CD4-positive, alpha-beta T cell treated with Interferon alpha-2 for 1 hour (primary cell): ENCODE measurements at regions not wholly inside any gene's neighbourhood (a gene's known extent, or its start where the extent isn't known, plus 50 kb on each side); places are given as distances from the start of the nearest gene placed in this dataset.
A peak's percentile ranks its signal among the peaks of the same experiment; 100 is the strongest.
"Not testable (repeated sequence)": the region's sequence is repeated elsewhere in the genome, so short reads cannot be mapped to it uniquely, and the experiment has no call there.

Experiments used
- DNase-seq, 2 donors: peaks; one replicate each; pipeline ENCODE4 v3.0.0-alpha.2; 2020 to 2022

DNA sequence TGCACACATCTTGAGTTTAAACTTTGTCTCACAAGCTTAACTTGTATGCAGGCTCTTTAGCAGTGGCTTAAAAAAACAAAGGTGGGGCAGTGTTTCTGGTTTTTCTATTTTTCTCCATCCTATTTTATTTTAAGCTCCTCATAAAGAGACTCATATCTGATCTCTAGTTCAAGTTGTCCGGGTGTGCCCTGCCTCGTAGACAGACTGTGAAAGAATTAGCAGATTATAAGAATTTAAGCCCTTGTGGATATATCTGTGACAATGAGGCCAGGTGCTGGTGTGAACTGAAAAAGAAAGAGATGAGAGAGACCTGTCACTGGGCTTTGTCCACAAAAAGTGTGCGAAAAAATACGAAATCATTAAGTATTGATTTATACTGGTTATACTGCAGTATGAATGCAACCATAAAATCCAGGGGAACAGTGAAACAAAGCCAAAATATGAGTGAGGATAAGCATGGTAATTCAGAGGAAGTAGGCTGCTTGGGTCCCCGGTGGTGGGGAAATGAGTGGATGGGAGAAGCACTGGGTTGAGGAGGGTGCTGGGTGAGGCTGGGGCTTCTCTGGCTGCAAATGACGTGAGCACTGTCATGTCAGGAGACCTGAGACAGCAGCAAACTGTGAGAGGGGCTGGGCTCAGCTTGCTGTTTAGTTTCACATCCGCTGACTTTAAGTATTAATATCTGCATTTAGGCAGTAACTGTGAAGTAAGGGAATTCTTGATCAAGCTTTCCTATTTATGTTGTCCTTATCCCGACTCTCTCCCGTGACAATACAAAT is 179.7 kb upstream of the ANKRD55 start:
- peak; percentile 28 to 79 for DNase-seq

DNA sequence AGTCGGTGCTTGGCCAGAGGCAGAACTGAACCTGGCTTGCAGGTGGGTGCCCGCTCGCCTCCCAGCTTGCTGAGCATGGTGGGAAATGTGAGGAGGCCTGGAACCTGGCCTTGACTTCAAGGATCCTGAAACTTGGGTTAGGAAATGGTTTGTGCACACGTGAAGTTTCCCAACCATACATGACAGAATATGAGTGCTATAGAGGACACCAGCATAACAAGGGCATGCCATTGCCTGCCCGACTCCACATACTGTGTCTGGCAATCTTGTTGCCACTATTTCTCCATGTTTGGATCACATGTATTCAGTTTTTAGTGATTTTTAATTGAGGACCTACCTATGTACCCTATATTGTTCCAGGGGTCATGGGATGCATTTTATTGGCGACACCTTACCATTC is 177.6 kb upstream of the ANKRD55 start:
- DNase-seq: no peak

DNA sequence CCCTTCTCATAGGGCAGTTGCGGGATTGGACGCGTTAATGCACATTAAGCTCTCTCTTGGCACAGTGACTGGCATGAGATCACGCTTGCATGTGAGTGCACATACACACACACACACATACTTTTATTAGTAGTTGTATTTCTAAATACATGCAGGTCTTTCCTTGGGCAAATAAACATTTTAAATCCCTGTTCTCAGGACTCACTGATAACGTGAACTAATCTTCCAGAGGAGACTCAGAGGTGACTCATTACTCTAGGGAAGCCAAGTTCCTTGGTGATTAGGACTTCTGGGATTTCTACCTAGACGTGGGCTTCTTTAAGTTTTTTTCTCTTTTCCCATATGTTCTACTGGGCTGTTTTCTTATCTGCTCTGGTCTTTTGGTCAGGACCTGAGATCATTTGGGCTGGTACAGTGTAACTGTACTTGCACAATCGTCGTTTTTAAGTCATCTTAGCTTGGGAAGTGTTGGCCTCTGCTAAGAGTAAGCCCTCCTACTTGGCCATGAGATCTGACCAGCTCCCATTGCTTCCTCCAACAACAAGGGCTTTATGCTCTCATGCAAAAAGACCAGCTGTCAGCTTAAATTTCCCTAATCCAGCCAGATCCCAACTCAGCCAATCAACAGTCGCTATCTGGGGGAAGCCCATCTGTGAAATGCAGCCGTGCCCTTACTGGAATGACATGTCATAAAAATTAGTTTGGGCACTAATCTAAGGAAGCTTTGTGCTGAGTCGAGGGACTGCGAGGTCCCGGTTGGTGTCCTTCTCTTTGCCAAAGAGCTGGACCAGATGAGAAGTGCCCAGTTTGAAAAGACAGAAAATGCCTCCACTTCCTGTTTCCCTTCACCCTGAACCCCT is 176.4 kb upstream of the ANKRD55 start:
- DNase-seq: no peak

DNA sequence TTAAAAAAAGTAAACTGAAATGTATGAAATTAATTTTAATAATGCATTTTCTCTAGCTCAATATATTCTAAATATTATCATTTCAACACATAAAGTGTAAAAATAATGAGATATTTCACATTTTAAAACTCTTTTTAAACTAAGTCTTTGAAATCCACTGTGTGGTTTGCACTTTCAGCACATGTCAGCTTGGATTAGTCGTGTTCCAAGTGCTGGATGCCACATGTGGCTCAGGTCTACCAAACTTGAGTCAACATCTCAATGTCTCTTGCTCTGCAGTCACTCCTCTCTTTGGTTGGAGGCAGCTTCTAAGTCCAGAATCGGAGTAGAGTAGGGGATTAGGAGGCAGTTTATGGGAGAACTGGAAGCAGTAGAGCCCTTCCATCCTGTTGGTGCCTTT is 173.7 kb upstream of the ANKRD55 start:
- DNase-seq: no peak

DNA sequence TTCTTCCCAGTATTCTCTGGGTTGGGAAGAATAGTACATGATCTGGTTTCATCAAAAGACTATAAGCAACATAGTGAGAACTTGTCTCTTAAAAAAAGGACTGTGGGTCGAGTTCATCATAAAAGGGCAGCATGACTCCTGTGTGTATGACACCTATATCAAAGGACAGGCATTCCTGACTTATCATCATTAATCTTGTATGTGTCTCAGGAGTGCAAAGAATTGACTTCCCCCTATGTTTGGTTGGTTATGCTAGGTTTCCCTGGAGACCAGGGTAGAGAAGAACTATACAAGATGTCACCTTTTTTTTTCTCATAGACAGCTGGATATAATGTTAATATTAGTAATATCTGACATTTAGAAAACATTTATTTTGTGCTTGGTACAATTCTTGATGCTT is 173.1 kb upstream of the ANKRD55 start:
- DNase-seq: no peak

DNA sequence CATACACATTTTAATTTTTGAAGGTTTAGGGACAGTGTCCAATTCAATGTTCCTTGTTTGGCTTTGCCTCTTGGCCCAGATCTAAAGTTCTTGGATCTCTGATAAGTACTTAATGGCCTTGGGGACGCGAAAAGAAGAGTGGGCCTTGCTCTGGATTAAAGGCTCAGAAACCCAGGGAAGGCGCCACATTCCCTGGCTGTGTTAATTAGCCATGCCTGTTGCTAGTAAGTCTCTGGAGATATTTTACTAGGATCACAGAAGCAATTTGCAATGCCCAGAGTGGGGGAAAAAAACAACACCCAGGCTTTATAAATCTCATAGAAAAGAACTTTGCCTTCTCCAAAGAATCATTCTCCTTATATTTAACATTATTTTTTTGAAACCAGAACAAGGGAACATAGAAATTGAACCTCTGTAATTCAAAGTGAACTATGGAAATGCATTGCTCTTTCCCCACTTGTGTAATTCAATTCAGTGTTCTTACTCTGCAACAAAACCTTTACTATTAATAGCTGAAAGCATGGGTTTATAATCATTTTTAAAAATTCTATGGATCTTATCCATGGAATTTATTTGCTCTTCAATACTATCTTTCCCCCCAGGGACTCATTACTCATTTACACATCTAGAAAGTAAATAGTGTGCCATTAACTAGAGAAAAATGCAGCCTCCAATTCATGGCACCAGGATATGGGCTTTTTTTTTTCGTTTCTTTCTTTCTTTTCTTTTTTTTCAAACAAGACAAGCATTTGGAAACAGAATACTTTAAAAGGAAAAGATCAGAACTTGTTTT is 172.2 kb upstream of the ANKRD55 start:
- DNase-seq: no peak

DNA sequence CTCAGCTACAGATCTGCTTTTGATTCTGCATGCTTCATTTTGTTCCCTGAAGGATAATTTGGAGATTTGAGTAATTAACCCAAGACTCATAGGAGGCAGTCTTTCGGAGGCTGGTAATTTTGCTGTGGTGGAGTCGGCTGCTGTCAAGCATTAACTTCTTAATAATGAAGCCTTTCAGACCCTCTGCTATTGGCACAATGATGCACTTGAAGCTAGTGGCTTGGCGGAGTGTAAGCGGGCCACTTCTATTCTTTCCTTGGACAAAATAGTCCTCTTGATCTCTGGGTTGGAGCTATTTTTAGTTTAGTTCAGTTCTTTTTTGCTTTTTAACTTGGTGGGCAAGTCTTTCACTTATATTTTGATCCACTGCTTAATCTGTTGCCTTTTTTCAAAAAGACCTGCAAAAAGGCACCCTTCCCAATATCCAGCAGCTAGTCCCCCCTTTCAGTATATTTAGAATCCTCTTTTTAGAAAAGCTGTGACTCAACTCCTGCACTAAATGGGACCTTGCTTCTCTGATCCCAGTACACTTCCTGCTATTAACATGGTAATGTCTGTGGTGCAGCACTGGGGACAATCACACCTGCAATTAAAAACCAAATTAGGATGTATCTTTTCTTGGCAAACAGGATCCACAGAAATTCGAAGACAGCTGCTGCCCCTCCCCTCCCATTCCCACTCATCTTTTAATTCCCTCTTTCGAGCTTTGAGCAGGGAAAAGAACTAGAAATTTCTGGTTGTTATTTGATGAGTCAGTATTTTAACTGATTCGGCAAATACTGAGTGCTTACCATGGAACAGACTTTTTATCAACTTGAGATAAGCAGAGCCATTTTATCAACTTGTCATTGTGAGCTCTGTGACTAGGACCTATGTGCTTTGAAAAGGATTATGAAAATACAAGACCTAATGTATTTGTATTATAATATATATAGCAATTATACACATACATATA is 169.4 kb upstream of the ANKRD55 start:
- DNase-seq: no peak

DNA sequence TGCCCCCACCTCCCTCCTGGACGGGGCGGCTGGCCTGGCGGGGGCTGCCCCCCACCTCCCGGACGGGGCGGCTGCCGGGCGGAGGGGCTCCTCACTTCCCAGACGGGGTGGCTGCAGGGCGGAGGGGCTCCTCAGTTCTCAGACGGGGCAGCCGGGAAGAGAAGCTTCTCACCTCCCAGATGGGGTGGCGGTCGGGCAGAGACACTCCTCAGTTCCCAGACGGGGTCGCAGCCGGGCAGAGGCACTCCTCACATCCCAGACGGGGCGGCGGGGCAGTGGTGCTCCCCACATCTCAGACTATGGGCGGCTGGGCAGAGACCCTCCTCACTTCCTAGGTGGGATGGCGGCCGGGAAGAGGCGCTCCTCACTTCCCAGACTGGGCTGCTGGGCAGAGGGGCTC is 164.7 kb upstream of the ANKRD55 start:
- not testable (repeated sequence) for DNase-seq

DNA sequence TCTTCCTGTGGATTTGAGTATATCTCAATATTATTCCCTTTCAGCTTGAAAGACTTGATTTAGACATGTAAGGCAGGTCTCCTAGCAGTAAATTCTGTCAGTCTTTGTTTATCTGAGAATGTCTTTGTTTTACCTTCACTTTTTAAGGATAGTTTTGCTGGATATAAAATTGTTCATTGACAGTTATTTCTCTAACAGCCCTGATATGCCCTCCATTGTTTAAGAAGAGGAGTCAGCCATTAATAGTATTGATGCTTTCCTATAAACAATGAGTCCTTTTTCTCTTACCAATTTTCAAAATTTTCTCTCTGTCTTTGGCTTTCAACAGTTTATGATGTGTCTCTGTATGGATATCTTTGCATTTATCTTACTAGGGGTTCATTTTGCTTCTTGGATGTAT is 163.5 kb upstream of the ANKRD55 start:
- DNase-seq: no peak

DNA sequence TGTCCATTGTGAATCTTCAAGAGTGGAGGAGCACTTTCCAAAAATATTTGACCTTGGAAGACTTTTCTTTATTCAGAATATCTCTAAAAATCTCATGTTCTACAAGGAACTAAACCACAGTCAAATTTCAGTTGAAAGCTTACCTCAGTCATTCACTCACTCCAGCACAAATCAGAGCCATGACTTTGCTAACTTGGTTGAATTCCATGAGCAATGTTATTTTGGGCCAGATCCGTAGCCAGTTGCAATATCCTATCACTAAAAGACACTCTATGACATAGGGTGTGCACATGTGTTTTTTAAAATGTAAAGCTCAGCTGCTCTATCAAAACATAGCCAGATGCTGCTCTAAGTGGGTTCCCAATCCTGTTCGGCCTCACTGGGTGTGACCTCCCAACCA is 156.1 kb upstream of the ANKRD55 start:
- DNase-seq: no peak

DNA sequence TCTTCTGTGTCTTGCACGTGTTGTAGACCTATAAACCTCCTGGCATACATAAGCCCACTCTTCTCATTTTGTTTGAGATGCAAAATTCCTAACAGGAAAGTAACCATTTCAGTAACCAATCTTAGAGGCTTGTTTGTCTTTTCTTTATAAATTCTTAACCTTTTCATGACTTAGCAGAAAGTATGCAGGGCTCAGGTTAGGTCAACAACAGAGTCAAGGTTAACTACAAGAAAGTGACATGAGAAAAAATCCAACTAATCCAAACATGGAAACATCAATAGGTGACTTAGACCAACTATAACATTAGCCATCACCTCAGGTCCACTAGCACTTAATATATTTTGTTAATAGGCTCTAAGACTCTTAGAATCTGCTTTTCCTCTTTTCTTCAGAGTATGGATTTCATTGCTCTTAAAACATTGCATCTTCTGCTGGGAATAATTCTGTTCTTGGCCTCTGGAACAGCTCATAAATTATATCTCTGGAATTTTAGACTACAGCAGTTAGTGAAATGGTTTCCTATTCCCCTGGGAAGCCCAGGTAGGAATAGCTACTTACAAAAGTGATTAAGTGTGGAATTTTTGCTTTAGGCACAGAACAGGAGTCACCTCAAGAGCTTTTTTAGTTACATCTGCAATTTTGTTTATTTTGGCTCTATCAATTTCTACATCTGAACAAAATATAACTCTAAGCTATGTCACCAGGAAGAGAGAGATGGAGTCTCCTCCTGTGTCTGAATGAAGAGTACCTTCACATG is 155.3 kb upstream of the ANKRD55 start:
- DNase-seq: no peak

DNA sequence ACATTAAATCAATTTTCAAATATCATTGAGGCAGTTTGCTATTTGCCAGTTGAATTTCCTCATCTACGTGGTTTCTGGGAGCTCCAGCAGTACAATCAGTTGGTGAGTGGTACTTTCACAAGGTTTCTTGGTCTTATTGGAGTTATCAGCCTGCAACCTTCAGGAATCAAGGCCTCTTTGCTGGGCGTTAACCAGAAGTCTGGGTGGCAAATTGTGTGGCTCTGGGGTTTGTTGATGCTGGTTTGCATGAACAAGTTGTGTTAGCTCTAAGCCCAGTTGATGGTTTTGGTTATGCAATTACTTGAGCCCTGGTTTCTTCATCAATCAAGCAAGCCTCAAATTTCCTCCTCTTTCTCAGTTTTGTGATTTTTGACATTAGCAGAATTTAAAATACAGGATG is 152.9 kb upstream of the ANKRD55 start:
- DNase-seq: no peak

DNA sequence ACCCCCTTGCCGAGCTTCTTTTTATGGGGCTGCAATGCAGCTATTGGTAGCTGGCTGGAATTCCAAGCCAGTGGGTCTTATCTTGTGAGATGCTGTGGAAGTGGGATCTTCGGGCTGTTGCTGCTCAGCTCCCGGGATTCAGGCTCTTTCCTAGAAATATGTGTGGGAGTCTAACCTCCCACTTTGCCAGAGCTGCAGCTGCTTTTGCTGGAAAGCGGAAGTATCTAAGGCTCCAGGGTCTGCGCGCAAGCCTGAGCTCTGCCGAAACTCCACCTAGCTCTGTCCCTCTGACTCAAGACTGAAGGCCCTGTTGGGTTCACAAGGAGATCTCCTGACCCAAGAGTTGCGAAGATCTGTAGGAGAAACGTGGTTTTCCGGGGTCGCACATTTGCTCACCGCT is 151.1 kb upstream of the ANKRD55 start:
- DNase-seq: no peak

DNA sequence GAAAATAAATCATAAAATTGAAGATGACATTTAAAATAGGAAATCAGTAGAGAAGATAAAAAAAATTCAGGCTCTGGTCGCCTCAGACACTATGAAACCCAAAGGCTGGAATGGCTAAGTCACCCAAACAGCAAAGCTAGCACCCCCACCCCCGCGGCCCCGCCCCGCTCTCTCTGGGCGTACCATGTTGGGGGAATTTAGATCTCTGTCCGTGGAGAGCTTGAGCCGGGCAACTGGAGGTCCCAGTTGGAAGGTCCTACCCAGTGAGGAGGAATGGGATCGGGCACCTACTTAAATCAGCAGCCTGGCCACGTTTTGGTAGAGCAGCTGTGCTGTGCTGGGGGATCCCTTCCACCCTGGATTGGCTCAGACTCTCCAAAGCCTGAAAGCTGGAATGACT is 150.6 kb upstream of the ANKRD55 start:
- no peak for DNase-seq

DNA sequence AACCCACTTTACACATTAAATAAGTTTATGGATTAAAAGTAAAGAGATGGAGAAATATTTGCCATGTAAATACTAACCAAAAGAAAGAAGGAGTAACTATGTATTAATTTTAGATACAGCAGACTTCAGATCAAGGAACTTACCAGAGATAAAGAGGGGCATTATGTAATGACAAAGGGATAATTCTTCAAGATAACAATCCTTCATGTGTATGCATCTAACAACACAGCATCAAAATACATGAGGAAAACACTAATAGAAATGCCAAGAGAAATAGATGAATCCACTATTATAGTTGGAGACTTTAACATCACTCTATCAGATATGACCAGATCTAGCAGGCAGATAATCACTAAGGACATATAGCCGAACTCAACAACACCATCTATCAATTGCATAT is 149.8 kb upstream of the ANKRD55 start:
- no peak for DNase-seq

DNA sequence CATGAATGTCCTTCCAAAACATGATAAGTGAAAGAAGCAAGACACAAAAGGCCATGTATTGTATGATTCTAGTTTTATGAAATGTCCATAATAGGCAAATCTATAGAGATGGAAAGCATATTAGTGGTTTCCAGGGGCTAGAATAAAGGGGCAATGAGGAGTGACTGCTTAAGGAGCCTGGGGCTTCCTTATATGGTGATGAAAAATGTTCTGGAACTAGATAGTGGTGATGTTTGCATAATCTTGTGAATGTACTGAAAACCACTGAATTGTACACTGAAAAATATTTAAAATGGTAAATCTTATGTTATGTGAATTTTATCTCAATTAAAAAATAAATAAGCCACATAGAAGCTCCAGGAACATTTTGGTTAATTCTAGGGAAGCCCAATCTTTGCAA is 144.4 kb upstream of the ANKRD55 start:
- DNase-seq: no peak

DNA sequence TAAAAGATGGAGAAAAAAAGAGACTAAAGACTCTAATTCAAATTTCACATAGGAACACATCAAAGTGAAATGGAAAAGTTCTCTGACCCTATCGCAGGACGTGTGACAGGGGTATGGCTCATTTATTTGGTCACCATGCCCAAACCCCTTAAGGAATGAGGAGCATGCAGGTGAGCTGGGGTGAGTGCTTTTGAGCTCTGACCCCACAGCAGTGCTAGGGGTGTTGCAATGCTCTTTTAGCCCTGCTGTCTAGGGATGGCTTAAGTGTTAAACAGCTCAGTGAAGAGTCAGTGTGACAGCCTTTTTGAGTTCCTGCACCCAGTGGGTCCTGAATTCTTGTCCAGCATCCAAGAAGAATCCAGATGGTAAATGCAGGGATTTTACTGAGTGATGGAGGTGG is 143.0 kb upstream of the ANKRD55 start:
- DNase-seq: no peak

DNA sequence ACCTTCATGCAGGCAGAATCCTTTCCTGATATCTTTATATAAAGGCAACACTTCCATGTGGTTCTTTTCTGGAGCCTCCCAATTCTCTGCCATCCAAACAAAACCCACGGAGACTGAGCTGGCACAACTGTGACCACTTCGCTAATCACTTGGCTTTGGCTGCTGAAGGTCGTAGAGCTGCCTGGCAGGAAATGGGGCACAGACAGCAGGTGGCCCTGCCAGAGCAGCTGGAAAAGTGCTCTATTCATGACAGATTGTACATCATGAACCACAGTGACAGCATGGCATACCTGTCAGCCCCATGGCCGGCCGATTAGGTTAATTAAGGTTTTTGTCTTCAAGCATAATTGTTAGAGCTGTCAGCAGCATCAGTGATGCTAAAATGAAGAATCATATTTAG is 141.9 kb upstream of the ANKRD55 start:
- DNase-seq: no peak

DNA sequence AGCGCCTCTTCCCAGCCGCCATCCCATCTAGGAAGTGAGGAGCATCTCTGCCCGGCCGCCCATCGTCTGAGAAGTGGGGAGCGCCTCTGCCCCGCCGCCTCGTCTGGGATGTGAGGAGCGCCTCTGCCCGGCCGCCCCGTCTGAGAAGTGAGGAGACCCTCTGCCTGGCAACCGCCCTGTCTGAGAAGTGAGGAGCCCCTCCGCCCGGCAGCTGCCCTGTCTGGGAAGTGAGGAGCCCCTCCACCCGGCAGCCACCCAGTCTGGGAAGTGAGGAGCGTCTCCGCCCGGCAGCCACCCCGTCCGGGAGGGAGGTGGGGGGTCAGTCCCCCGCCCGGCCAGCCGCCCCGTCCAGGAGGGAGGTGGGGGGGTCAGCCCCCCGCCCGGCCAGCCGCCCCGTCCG is 139.4 kb upstream of the ANKRD55 start:
- DNase-seq: not testable (repeated sequence)

DNA sequence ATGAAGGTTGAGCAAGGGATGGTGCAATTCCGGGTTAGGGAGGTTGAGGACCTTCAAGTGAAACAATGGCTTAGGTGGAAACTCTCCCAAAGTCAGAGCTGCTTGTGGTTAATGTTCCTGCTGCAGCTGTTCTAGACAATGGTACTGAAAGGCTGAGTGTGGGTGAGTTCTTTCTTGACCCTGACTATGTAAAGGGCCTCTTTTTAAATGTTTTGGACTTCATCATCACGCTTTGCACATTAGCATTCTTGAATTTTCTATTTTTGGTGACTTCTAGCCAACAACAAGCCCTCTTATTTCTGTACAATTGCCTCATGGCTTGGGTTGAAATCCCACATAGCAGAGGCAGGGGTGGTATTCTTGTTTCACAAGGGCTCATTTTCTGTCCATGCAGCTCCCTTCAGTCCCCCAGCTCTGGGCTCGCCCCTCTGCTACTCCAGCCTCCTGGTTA is 136.3 kb upstream of the ANKRD55 start:
- DNase-seq: no peak

DNA sequence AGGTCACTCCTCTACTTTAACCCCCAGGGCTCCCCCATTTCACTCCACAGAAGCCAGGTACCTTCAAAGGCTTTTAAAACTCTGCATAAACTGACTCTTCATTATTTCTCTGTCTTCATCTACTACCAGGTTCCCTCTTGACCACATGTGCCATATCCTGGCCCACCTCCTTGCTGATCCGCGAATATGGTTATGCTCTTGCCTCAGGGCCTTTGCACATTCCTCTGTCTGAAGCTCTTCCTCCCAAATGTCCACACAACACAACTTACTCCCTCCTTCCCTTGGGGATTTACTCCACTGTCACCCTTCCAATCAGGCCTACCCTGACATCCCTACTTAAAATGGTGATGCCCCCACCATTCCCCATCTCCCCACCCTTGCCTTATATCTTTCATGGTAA is 134.6 kb upstream of the ANKRD55 start:
- no peak for DNase-seq

DNA sequence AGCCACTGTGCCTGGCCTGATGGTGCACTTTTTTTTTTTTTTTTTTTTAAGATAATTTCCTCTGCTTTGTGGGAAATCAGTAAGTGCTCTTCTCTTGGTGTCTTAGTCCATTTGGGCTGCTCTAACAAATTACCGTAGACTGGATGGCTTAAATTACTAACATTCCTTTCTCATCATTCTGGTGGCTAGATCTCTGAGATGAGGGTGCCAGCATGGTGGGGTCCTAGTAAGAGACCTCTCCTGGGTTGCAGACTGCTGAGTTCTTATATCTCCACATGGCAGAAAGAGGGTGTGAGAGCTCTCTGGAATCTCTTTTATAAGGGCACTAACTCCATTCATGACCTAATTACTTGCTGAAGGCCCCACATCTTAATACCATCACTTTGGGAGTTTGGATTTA is 133.9 kb upstream of the ANKRD55 start:
- no peak for DNase-seq
